ENCODE measurements at regions not wholly inside any gene's neighbourhood (a gene's known extent, or its start where the extent isn't known, plus 50 kb on each side); places are given as distances from the start of the nearest gene placed in this dataset.

GRCh38 chr12:89883630-89884389, 175.2 kb upstream of the ATP2B1 start:
- peak overlapping the region; percentile 97 for H3K27ac Mint-ChIP-seq (ENCODE audit: low read depth)
- H3K4me3 Mint-ChIP-seq, result no peak overlapping the region
- peaks cover 31% of the 10 kb centered on the region for H3K4me1 Mint-ChIP-seq

GRCh38 chr12:89882792-89883191, 174.2 kb upstream of the ATP2B1 start:
- no peak for ATAC-seq (replicated peaks; ENCODE audit: extremely low read depth, poor library complexity, severe bottlenecking)
- Mint-ChIP-seq H3K9me3 (no peaks in the 10 kb centered on the region), H3K4me3 (no peak overlapping the region), H3K27me3 (no peaks in the 10 kb centered on the region), H3K27ac (ENCODE audit: low read depth) (peak overlapping the region; percentile 97), H3K4me1 (peaks cover 36% of the 10 kb centered on the region), H3K36me3 (ENCODE audit: insufficient read depth) (peaks cover 4% of the 10 kb centered on the region)
- DNase-seq (ENCODE audit: low spot score in 2 of 2), result no peak

More at GRCh38 chr12:89883630-89884389, 175.2 kb upstream of the ATP2B1 start:
- Mint-ChIP-seq H3K27me3 (no peaks in the 10 kb centered on the region), H3K9me3 (no peaks in the 10 kb centered on the region), H3K36me3 (ENCODE audit: insufficient read depth) (peaks cover 4% of the 10 kb centered on the region)
- ATAC-seq (replicated peaks; ENCODE audit: extremely low read depth, poor library complexity, severe bottlenecking), result no peak
- DNase-seq (ENCODE audit: low spot score in 2 of 2), result no peak

GRCh38 chr12:89882050-89882449, 173.4 kb upstream of the ATP2B1 start:
- H3K4me3 Mint-ChIP-seq, result peak overlapping the region; percentile 66
- H3K27ac Mint-ChIP-seq (ENCODE audit: low read depth), result peak overlapping the region; percentile 97
- no peaks in the 10 kb centered on the region for H3K9me3 Mint-ChIP-seq
- H3K36me3 Mint-ChIP-seq (ENCODE audit: insufficient read depth), result peaks cover 4% of the 10 kb centered on the region
- no peak for ATAC-seq (replicated peaks; ENCODE audit: extremely low read depth, poor library complexity, severe bottlenecking)
- H3K27me3 Mint-ChIP-seq, result no peaks in the 10 kb centered on the region
- DNase-seq (ENCODE audit: low spot score in 2 of 2), result no peak
- H3K4me1 Mint-ChIP-seq, result peaks cover 36% of the 10 kb centered on the region

GRCh38 chr12:89880690-89881350, 172.2 kb upstream of the ATP2B1 start:
- Mint-ChIP-seq H3K9me3 (no peaks in the 10 kb centered on the region), H3K4me3 (peak overlapping the region; percentile 66), H3K27ac (ENCODE audit: low read depth) (peak overlapping the region; percentile 97), H3K27me3 (no peaks in the 10 kb centered on the region), H3K36me3 (ENCODE audit: insufficient read depth) (peaks cover 4% of the 10 kb centered on the region), H3K4me1 (peaks cover 36% of the 10 kb centered on the region)
- ATAC-seq (replicated peaks; ENCODE audit: extremely low read depth, poor library complexity, severe bottlenecking) (peak; percentile 98), DNase-seq (ENCODE audit: low spot score in 2 of 2) (peak; percentile 25 to 54)

- ATAC-seq (replicated peaks; ENCODE audit: extremely low read depth, poor library complexity, severe bottlenecking) (no peak), DNase-seq (ENCODE audit: low spot score in 2 of 2) (no peak)
- H3K36me3 Mint-ChIP-seq (ENCODE audit: insufficient read depth), result peaks cover 4% of the 10 kb centered on the region
- peaks cover 36% of the 10 kb centered on the region for H3K4me1 Mint-ChIP-seq
- H3K27ac Mint-ChIP-seq (ENCODE audit: low read depth), result no peak overlapping the region
- no peak overlapping the region for H3K4me3 Mint-ChIP-seq
- H3K27me3 Mint-ChIP-seq, result no peaks in the 10 kb centered on the region
- no peaks in the 10 kb centered on the region for H3K9me3 Mint-ChIP-seq
These were observed 171.1 kb upstream of the ATP2B1 start for GRCh38 chr12:89879766-89880165.

- Mint-ChIP-seq H3K4me1 (peaks cover 32% of the 10 kb centered on the region), H3K27ac (ENCODE audit: low read depth) (no peak overlapping the region), H3K9me3 (no peaks in the 10 kb centered on the region), H3K4me3 (no peak overlapping the region), H3K36me3 (ENCODE audit: insufficient read depth) (peaks cover 4% of the 10 kb centered on the region), H3K27me3 (no peaks in the 10 kb centered on the region)
- DNase-seq (ENCODE audit: low spot score in 2 of 2), result no peak
- ATAC-seq (replicated peaks; ENCODE audit: extremely low read depth, poor library complexity, severe bottlenecking), result no peak
These were observed 170.3 kb upstream of the ATP2B1 start for GRCh38 chr12:89878950-89879349.

- Mint-ChIP-seq H3K36me3 (ENCODE audit: insufficient read depth) (peaks cover 2% of the 10 kb centered on the region), H3K27ac (ENCODE audit: low read depth) (no peak overlapping the region), H3K4me3 (no peak overlapping the region)
These were observed 169.7 kb upstream of the ATP2B1 start for GRCh38 chr12:89878327-89878726.

GRCh38 chr12:89877671-89878070, 169.0 kb upstream of the ATP2B1 start:
- no peaks in the 10 kb centered on the region for H3K9me3 Mint-ChIP-seq
- no peak overlapping the region for H3K4me3 Mint-ChIP-seq
- no peaks in the 10 kb centered on the region for H3K27me3 Mint-ChIP-seq
- peaks cover 2% of the 10 kb centered on the region for H3K36me3 Mint-ChIP-seq (ENCODE audit: insufficient read depth)
- ATAC-seq (replicated peaks; ENCODE audit: extremely low read depth, poor library complexity, severe bottlenecking) (no peak), DNase-seq (ENCODE audit: low spot score in 2 of 2) (no peak)
- H3K27ac Mint-ChIP-seq (ENCODE audit: low read depth), result no peak overlapping the region
- H3K4me1 Mint-ChIP-seq, result peaks cover 24% of the 10 kb centered on the region

More at GRCh38 chr12:89878327-89878726, 169.7 kb upstream of the ATP2B1 start:
- ATAC-seq (replicated peaks; ENCODE audit: extremely low read depth, poor library complexity, severe bottlenecking) (no peak), DNase-seq (ENCODE audit: low spot score in 2 of 2) (no peak)
- H3K4me1 Mint-ChIP-seq, result peaks cover 25% of the 10 kb centered on the region
- no peaks in the 10 kb centered on the region for H3K27me3 Mint-ChIP-seq
- H3K9me3 Mint-ChIP-seq, result no peaks in the 10 kb centered on the region

- H3K27ac Mint-ChIP-seq (ENCODE audit: low read depth), result no peak overlapping the region
These were observed 168.5 kb upstream of the ATP2B1 start for GRCh38 chr12:89877136-89877535.

GRCh38 chr12:89875809-89876208, 167.2 kb upstream of the ATP2B1 start:
- H3K4me1 Mint-ChIP-seq, result peaks cover 10% of the 10 kb centered on the region
- H3K4me3 Mint-ChIP-seq, result no peak overlapping the region
- H3K27me3 Mint-ChIP-seq, result no peaks in the 10 kb centered on the region
- no peak for DNase-seq (ENCODE audit: low spot score in 2 of 2)
- peaks cover 13% of the 10 kb centered on the region for H3K9me3 Mint-ChIP-seq
- H3K27ac Mint-ChIP-seq (ENCODE audit: low read depth), result no peak overlapping the region
- ATAC-seq (replicated peaks; ENCODE audit: extremely low read depth, poor library complexity, severe bottlenecking), result no peak
- peaks cover 2% of the 10 kb centered on the region for H3K36me3 Mint-ChIP-seq (ENCODE audit: insufficient read depth)

More at GRCh38 chr12:89877136-89877535, 168.5 kb upstream of the ATP2B1 start:
- no peak for ATAC-seq (replicated peaks; ENCODE audit: extremely low read depth, poor library complexity, severe bottlenecking)
- H3K9me3 Mint-ChIP-seq, result peaks cover 4% of the 10 kb centered on the region
- no peaks in the 10 kb centered on the region for H3K27me3 Mint-ChIP-seq
- H3K4me3 Mint-ChIP-seq, result no peak overlapping the region
- DNase-seq (ENCODE audit: low spot score in 2 of 2), result no peak
- peaks cover 24% of the 10 kb centered on the region for H3K4me1 Mint-ChIP-seq
- H3K36me3 Mint-ChIP-seq (ENCODE audit: insufficient read depth), result peaks cover 2% of the 10 kb centered on the region

- H3K4me3 Mint-ChIP-seq, result no peak overlapping the region
- H3K4me1 Mint-ChIP-seq, result peaks cover 5% of the 10 kb centered on the region
- peaks cover 13% of the 10 kb centered on the region for H3K9me3 Mint-ChIP-seq
- no peaks in the 10 kb centered on the region for H3K36me3 Mint-ChIP-seq (ENCODE audit: insufficient read depth)
- H3K27me3 Mint-ChIP-seq, result no peaks in the 10 kb centered on the region
- ATAC-seq (replicated peaks; ENCODE audit: extremely low read depth, poor library complexity, severe bottlenecking), result no peak
- no peak for DNase-seq (ENCODE audit: low spot score in 2 of 2)
- H3K27ac Mint-ChIP-seq (ENCODE audit: low read depth), result no peak overlapping the region
These were observed 166.6 kb upstream of the ATP2B1 start for GRCh38 chr12:89875225-89875624.

- no peak overlapping the region for H3K27ac Mint-ChIP-seq (ENCODE audit: low read depth)
- peaks cover 13% of the 10 kb centered on the region for H3K9me3 Mint-ChIP-seq
- H3K27me3 Mint-ChIP-seq, result no peaks in the 10 kb centered on the region
- H3K36me3 Mint-ChIP-seq (ENCODE audit: insufficient read depth), result no peaks in the 10 kb centered on the region
- DNase-seq (ENCODE audit: low spot score in 2 of 2) (no peak), ATAC-seq (replicated peaks; ENCODE audit: extremely low read depth, poor library complexity, severe bottlenecking) (no peak)
- H3K4me3 Mint-ChIP-seq, result no peak overlapping the region
- H3K4me1 Mint-ChIP-seq, result peaks cover 5% of the 10 kb centered on the region
These were observed 165.5 kb upstream of the ATP2B1 start for GRCh38 chr12:89874146-89874545.

- H3K27ac Mint-ChIP-seq (ENCODE audit: low read depth), result no peak overlapping the region
- H3K9me3 Mint-ChIP-seq, result peaks cover 13% of the 10 kb centered on the region
- no peaks in the 10 kb centered on the region for H3K36me3 Mint-ChIP-seq (ENCODE audit: insufficient read depth)
- H3K4me1 Mint-ChIP-seq, result peaks cover 5% of the 10 kb centered on the region
- H3K27me3 Mint-ChIP-seq, result no peaks in the 10 kb centered on the region
- no peak overlapping the region for H3K4me3 Mint-ChIP-seq
- ATAC-seq (replicated peaks; ENCODE audit: extremely low read depth, poor library complexity, severe bottlenecking) (no peak), DNase-seq (ENCODE audit: low spot score in 2 of 2) (no peak)
These were observed 165.1 kb upstream of the ATP2B1 start for GRCh38 chr12:89873745-89874144.

Data from central memory CD8-positive, alpha-beta T cell (primary cell).